Sigmoid colon (tissue), 6 donors: ENCODE measurements at regions not wholly inside any gene's neighbourhood (a gene's known extent, or its start where the extent isn't known, plus 50 kb on each side); places are given as distances from the start of the nearest gene placed in this dataset.
"Not testable (repeated sequence)": the region's sequence is repeated elsewhere in the genome, so short reads cannot be mapped to it uniquely, and the experiment has no call there.

Source experiments
- DNase-seq: peaks from one replicate; pipeline ENCODE4 v3.0.0-alpha.2; 2019
- H3K27ac ChIP-seq, 4 donors: fragments of 200-600 bp; sonication (generic); one replicate each; pipeline ENCODE4 v1.5.1; 2016 to 2019; ENCODE audit warnings: mild to moderate bottlenecking in 1 of 4
- H3K27me3 ChIP-seq, 3 donors: fragments of 200-600 bp; sonication (generic); one replicate each; pipeline ENCODE4 v1.5.1; 2019; ENCODE audit warnings: mild to moderate bottlenecking in 1 of 3
- H3K36me3 ChIP-seq, 4 donors: fragments of 200-600 bp; sonication (generic); one replicate each; pipeline ENCODE4 v1.5.1; 2016 to 2019
- H3K4me1 ChIP-seq, 4 donors: fragments of 200-600 bp; sonication (generic); one replicate each; pipeline ENCODE4 v1.5.1; 2017 to 2019
- H3K4me3 ChIP-seq, 4 donors: fragments of 200-600 bp; sonication (generic); one replicate each; pipeline ENCODE4 v1.5.1; 2017 to 2019; ENCODE audit warnings: mild to moderate bottlenecking in 2 of 4, moderate library complexity in 1 of 4
- H3K9me3 ChIP-seq, 4 donors: fragments of 200-600 bp in 3 of 4; sonication (generic) in 3 of 4; one replicate each; pipeline versions ENCODE4 v1.5.1 to v1.6.1; 2013 to 2019
- CTCF ChIP-seq, 4 experiments: fragments of 450-650 bp in 3 of 4; fragments of 200-600 bp in 1 of 4; IDR thresholded peaks; one replicate each; pipeline ENCODE4 v1.5.1; 2016 to 2019; ENCODE audit warnings: antibody characterized with exemption in 4 of 4, mild to moderate bottlenecking in 3 of 4, moderate library complexity in 2 of 4
- EP300 ChIP-seq, 4 donors: sonication (generic); formaldehyde crosslinking; IDR thresholded peaks; one replicate each; pipeline ENCODE4 v1.6.1; 2017; ENCODE audit warnings: antibody characterized with exemption in 4 of 4
- POLR2A ChIP-seq, 2 donors: fragments of 450-650 bp; IDR thresholded peaks; one replicate each; pipeline ENCODE4 v1.6.1; 2016; ENCODE audit warnings: antibody characterized with exemption in 2 of 2, mild to moderate bottlenecking in 2 of 2, moderate library complexity in 2 of 2
- POLR2AphosphoS5 ChIP-seq, 4 donors: sonication (generic); formaldehyde crosslinking; IDR thresholded peaks; one replicate each; pipeline ENCODE4 v1.6.1; 2017; ENCODE audit warnings: antibody characterized with exemption in 4 of 4
- WGBS, 2 donors: extraction: QIAGEN DNeasy Blood & Tissue Kit; methylation state at CpG; one replicate each; pipeline ENCODE4 v1.1.7; 2013; 5-methylcytosine and 5-hydroxymethylcytosine counted together
- intact Hi-C: fragments of 100-400 bp; cut with DNase I; formaldehyde crosslinking; loops from one replicate; pipeline ENCODE4 v1.15.1; 2023
- donor health status: healthy with polysubstance abuse.
- donor health status: healthy.

- no peak for DNase-seq
- Histone ChIP-seq H3K4me3 (no peak overlapping the region), H3K36me3 (no peaks in the 10 kb centered on the region), H3K4me1 (no peaks in the 10 kb centered on the region), H3K9me3 (peaks cover 0 to 4% (median 0%) of the 10 kb centered on the region in 4 donors), H3K27me3 (no peaks in the 10 kb centered on the region), H3K27ac (no peak overlapping the region)
- intact Hi-C loops: no loop called here
- no peak for TF ChIP-seq EP300 (IDR thresholded peaks at IDR 0.05)
- no peak for TF ChIP-seq POLR2A (IDR thresholded peaks at IDR 0.05)
- no peak for TF ChIP-seq CTCF (IDR thresholded peaks at IDR 0.05)
- TF ChIP-seq POLR2AphosphoS5 (IDR thresholded peaks at IDR 0.05): no peak
- 69 to 81% methylated on average over 4 of the region's 4 CpGs for WGBS, 2 donors
Measured at GRCh38 chr6:66264376-66264775, 557.4 kb upstream of the EYS start.

- H3K4me3 ChIP-seq, DNase-seq, intact Hi-C loops, H3K27ac ChIP-seq, H3K27me3 ChIP-seq, H3K36me3 ChIP-seq, H3K4me1 ChIP-seq: not testable (repeated sequence)
- peaks cover 0 to 12% (median 0%) of the 10 kb centered on the region in 4 donors for H3K9me3 ChIP-seq
- WGBS, 2 donors: 89 to 93% methylated on average over 6 of the region's 6 CpGs
Measured at GRCh38 chr6:66258731-66259487, 551.9 kb upstream of the EYS start.

- no peak for DNase-seq
- Histone ChIP-seq H3K27ac (no peak overlapping the region), H3K4me3 (no peak overlapping the region), H3K36me3 (no peaks in the 10 kb centered on the region), H3K27me3 (no peaks in the 10 kb centered on the region), H3K4me1 (no peaks in the 10 kb centered on the region), H3K9me3 (peaks cover 0 to 4% (median 0%) of the 10 kb centered on the region in 4 donors)
- 71 to 73% methylated on average over 1 of the region's 1 CpG for WGBS, 2 donors
- TF ChIP-seq POLR2A (IDR thresholded peaks at IDR 0.05): no peak
- TF ChIP-seq CTCF (IDR thresholded peaks at IDR 0.05): no peak
- no peak for TF ChIP-seq EP300 (IDR thresholded peaks at IDR 0.05)
- TF ChIP-seq POLR2AphosphoS5 (IDR thresholded peaks at IDR 0.05): no peak
- intact Hi-C loops: no loop called here
Measured at GRCh38 chr6:66245231-66245630, 538.2 kb upstream of the EYS start.

GRCh38 chr6:66238851-66239250 is 531.8 kb upstream of the EYS start:
- Histone ChIP-seq H3K27me3 (no peaks in the 10 kb centered on the region), H3K36me3 (no peaks in the 10 kb centered on the region), H3K4me3 (no peak overlapping the region), H3K9me3 (peaks cover 0 to 4% (median 0%) of the 10 kb centered on the region in 4 donors), H3K4me1 (no peaks in the 10 kb centered on the region), H3K27ac (no peak overlapping the region)
- 37 to 63% methylated on average over 2 of the region's 2 CpGs for WGBS, 2 donors
- DNase-seq: no peak
- intact Hi-C loops: no loop called here
- no peak for TF ChIP-seq POLR2AphosphoS5 (IDR thresholded peaks at IDR 0.05)
- no peak for TF ChIP-seq EP300 (IDR thresholded peaks at IDR 0.05)
- no peak for TF ChIP-seq POLR2A (IDR thresholded peaks at IDR 0.05)
- TF ChIP-seq CTCF (IDR thresholded peaks at IDR 0.05): no peak

GRCh38 chr6:66232890-66233289 is 525.9 kb upstream of the EYS start:
- no peaks in the 10 kb centered on the region for H3K9me3 ChIP-seq
- 42 to 61% methylated on average over 2 of the region's 2 CpGs for WGBS, 2 donors
- DNase-seq: no peak
- TF ChIP-seq POLR2AphosphoS5 (IDR thresholded peaks at IDR 0.05) (no peak), POLR2A (IDR thresholded peaks at IDR 0.05) (no peak), EP300 (IDR thresholded peaks at IDR 0.05) (no peak), CTCF (IDR thresholded peaks at IDR 0.05) (no peak)
- no peak overlapping the region for H3K4me3 ChIP-seq
- H3K27ac ChIP-seq: no peak overlapping the region
- H3K4me1 ChIP-seq: no peaks in the 10 kb centered on the region
- no peaks in the 10 kb centered on the region for H3K27me3 ChIP-seq
- no peaks in the 10 kb centered on the region for H3K36me3 ChIP-seq
- intact Hi-C loops: no loop called here
